WERI-Rb-1 (cell line): ENCODE measurements at regions not wholly inside any gene's neighbourhood (a gene's known extent, or its start where the extent isn't known, plus 50 kb on each side); places are given as distances from the start of the nearest gene placed in this dataset.

ENCODE experiments used
- DNase-seq: peaks from one replicate; pipeline ENCODE4 v3.0.0-alpha.2; 2020
- H3K27ac ChIP-seq: fragments of 250-450 bp; sonication (Bioruptor Pico); 2 replicates; pipeline ENCODE4 v1.5.1; 2020; ENCODE audit warnings: mild to moderate bottlenecking, moderate library complexity
- H3K27me3 ChIP-seq: fragments of 250-450 bp; sonication (Bioruptor Pico); 2 replicates; pipeline ENCODE4 v1.5.1; 2021; ENCODE audit warnings: mild to moderate bottlenecking, low read depth, moderate library complexity; ENCODE audit not compliant: insufficient read depth, severe bottlenecking
- H3K36me3 ChIP-seq: fragments of 250-450 bp; sonication (Bioruptor Pico); 2 replicates; pipeline ENCODE4 v1.5.1; 2020; ENCODE audit warnings: mild to moderate bottlenecking, moderate library complexity
- H3K4me3 ChIP-seq: 2 replicates; pipeline ENCODE4 v1.5.1; 2011; ENCODE audit warnings: low read depth, mild to moderate bottlenecking, control low read depth, low read length
- H3K9me3 ChIP-seq: fragments of 250-450 bp; sonication (Bioruptor Pico); 2 replicates; pipeline ENCODE4 v1.5.1; 2021; ENCODE audit warnings: mild to moderate bottlenecking, moderate library complexity; ENCODE audit not compliant: severe bottlenecking
- CTCF ChIP-seq: IDR thresholded peaks from 2 replicates; pipeline ENCODE4 v1.5.1; 2011; ENCODE audit warnings: low read depth, mild to moderate bottlenecking, control low read depth, inconsistent platforms, low read length

GRCh38 chr10:9274206-9274755, 1219.8 kb downstream of the GATA3 start:
- no peak overlapping the region for H3K4me3 ChIP-seq
- no peaks in the 10 kb centered on the region for H3K27me3 ChIP-seq
- no peaks in the 10 kb centered on the region for H3K36me3 ChIP-seq
- H3K9me3 ChIP-seq = no peaks in the 10 kb centered on the region
- no peak for TF ChIP-seq CTCF
- H3K27ac ChIP-seq = no peak overlapping the region
- DNase-seq = no peak

GRCh38 chr10:9275861-9276260, 1221.4 kb downstream of the GATA3 start:
- no peak for TF ChIP-seq CTCF
- DNase-seq = no peak
- Histone ChIP-seq H3K36me3 (no peaks in the 10 kb centered on the region), H3K9me3 (no peaks in the 10 kb centered on the region), H3K27me3 (no peaks in the 10 kb centered on the region), H3K4me3 (no peak overlapping the region), H3K27ac (no peak overlapping the region)

GRCh38 chr10:9285690-9286089, 1231.2 kb downstream of the GATA3 start:
- H3K4me3 ChIP-seq = no peak overlapping the region
- no peaks in the 10 kb centered on the region for H3K36me3 ChIP-seq
- TF ChIP-seq CTCF = no peak
- no peaks in the 10 kb centered on the region for H3K27me3 ChIP-seq
- no peak for DNase-seq
- no peak overlapping the region for H3K27ac ChIP-seq
- no peaks in the 10 kb centered on the region for H3K9me3 ChIP-seq

GRCh38 chr10:9289811-9290210, 1235.3 kb downstream of the GATA3 start:
- H3K27ac ChIP-seq = no peak overlapping the region
- no peak for TF ChIP-seq CTCF
- DNase-seq = no peak
- H3K4me3 ChIP-seq = no peak overlapping the region
- no peaks in the 10 kb centered on the region for H3K27me3 ChIP-seq
- no peaks in the 10 kb centered on the region for H3K9me3 ChIP-seq
- no peaks in the 10 kb centered on the region for H3K36me3 ChIP-seq

GRCh38 chr10:9291081-9291480, 1236.6 kb downstream of the GATA3 start:
- no peak overlapping the region for H3K27ac ChIP-seq

More at GRCh38 chr10:9291081-9291480, 1236.6 kb downstream of the GATA3 start:
- TF ChIP-seq CTCF = no peak
- no peaks in the 10 kb centered on the region for H3K9me3 ChIP-seq
- DNase-seq = no peak
- no peaks in the 10 kb centered on the region for H3K36me3 ChIP-seq
- no peak overlapping the region for H3K4me3 ChIP-seq
- no peaks in the 10 kb centered on the region for H3K27me3 ChIP-seq
